Naive thymus-derived CD8-positive, alpha-beta T cell (primary cell): ENCODE measurements at regions not wholly inside any gene's neighbourhood (a gene's known extent, or its start where the extent isn't known, plus 50 kb on each side); places are given as distances from the start of the nearest gene placed in this dataset.

ENCODE experiments used
- ATAC-seq, 2 donors: fragments of 150-1000 bp; cut with Tn5 transposase in 1 of 2; sonication (Bioruptor Pico), chemical (Tn5 transposase) in 1 of 2; 1 replicate in 1 of 2; 2 replicates in 1 of 2; pipeline ENCODE4 v1.10.0; 2021; ENCODE audit warnings: mild to moderate bottlenecking in 2 of 2, moderate library complexity in 2 of 2
- POLR2A ChIA-PET: fragments of 350-600 bp; sonication (Branson Sonifier 250); formaldehyde crosslinking; loops from one replicate; lab custom pipeline; 2021; ENCODE audit warnings: antibody characterized with exemption; lab: Charles Lee
- DNase-seq, 10 donors: peaks; one replicate each; pipeline versions ENCODE4 v3.0.0 to v3.0.0-alpha.2; 2020 to 2022
- H3K27ac Mint-ChIP-seq, 10 donors: one replicate each; pipeline ENCODE4 v1.8.0; 2020 to 2022; ENCODE audit warnings: mild to moderate bottlenecking in 10 of 10, mixed read lengths in 10 of 10, moderate library complexity in 4 of 10, inconsistent platforms in 1 of 10
- H3K27me3 Mint-ChIP-seq, 5 donors: one replicate each; pipeline ENCODE4 v1.8.0; 2021 to 2022; ENCODE audit warnings: mixed read lengths in 5 of 5
- H3K36me3 Mint-ChIP-seq, 3 donors: one replicate each; pipeline ENCODE4 v1.8.0; 2020 to 2022; ENCODE audit warnings: mixed read lengths in 3 of 3, mild to moderate bottlenecking in 2 of 3, inconsistent platforms in 1 of 3
- H3K4me1 Mint-ChIP-seq, 4 donors: one replicate each; pipeline ENCODE4 v1.8.0; 2021 to 2022; ENCODE audit warnings: mixed read lengths in 4 of 4
- H3K4me3 Mint-ChIP-seq, 10 donors: one replicate each; pipeline ENCODE4 v1.8.0; 2020 to 2022; ENCODE audit warnings: mild to moderate bottlenecking in 10 of 10, mixed read lengths in 10 of 10, moderate library complexity in 6 of 10, inconsistent platforms in 1 of 10
- H3K9me3 Mint-ChIP-seq, 9 donors: one replicate each; pipeline ENCODE4 v1.8.0; 2020 to 2022; ENCODE audit warnings: mixed read lengths in 9 of 9, mild to moderate bottlenecking in 3 of 9, inconsistent platforms in 1 of 9, moderate library complexity in 1 of 9

DNA sequence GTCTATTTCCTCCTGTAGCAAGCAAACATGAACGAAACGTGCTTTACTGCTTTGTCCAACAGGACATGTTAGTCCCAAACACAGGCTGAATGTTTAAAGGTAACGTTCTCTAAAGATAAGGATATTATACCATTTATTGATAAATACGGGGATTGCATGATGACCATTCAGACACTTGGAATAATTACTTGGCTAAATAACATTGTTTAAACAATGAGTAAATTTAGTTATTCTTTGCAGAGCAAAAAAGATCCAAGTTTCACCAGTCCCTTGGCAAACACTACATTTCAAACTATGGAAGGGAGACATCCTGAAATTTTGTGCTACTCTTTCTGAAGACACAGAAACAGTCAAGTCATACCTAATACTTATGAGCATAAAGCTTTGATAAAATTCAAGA, 88.0 kb downstream of the ZNF280B start:
- H3K36me3 Mint-ChIP-seq, result no peaks in the 10 kb centered on the region
- no peaks in the 10 kb centered on the region for H3K9me3 Mint-ChIP-seq
- no peak overlapping the region for H3K27ac Mint-ChIP-seq
- DNase-seq (no peak), ATAC-seq (no peak)
- H3K4me3 Mint-ChIP-seq, result no peak overlapping the region
- H3K27me3 Mint-ChIP-seq, result peaks cover 17 to 44% (median 32%) of the 10 kb centered on the region in 5 donors
- POLR2A ChIA-PET, result no interaction called here
- H3K4me1 Mint-ChIP-seq, result peaks cover 2 to 26% (median 4%) of the 10 kb centered on the region in 4 donors

DNA sequence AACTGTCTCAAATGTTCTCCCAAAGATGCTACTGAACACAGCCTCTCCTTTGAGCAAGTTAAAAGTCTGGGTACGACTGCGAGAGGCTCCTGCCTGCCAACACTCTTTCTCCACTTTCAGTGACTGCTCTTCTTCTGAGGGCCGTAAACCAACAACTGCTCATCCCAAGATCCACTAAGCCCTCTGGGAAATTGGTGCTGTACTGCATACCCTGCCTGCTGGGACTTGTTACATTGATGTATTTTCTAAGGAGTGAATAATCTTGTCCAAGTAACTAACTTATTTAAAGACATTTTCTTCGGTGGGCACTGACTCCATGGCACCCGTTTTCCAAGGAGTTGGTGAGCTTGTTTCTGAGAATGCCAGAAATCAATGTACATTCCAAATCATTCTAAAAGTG, 87.2 kb downstream of the ZNF280B start:
- DNase-seq (no peak), ATAC-seq (no peak)
- H3K4me3 Mint-ChIP-seq, result no peak overlapping the region
- peaks cover 17 to 38% (median 30%) of the 10 kb centered on the region in 5 donors for H3K27me3 Mint-ChIP-seq
- H3K36me3 Mint-ChIP-seq, result no peaks in the 10 kb centered on the region
- peaks cover 2 to 28% (median 4%) of the 10 kb centered on the region in 4 donors for H3K4me1 Mint-ChIP-seq
- H3K27ac Mint-ChIP-seq, result no peak overlapping the region
- no peaks in the 10 kb centered on the region for H3K9me3 Mint-ChIP-seq
- POLR2A ChIA-PET, result no interaction called here

DNA sequence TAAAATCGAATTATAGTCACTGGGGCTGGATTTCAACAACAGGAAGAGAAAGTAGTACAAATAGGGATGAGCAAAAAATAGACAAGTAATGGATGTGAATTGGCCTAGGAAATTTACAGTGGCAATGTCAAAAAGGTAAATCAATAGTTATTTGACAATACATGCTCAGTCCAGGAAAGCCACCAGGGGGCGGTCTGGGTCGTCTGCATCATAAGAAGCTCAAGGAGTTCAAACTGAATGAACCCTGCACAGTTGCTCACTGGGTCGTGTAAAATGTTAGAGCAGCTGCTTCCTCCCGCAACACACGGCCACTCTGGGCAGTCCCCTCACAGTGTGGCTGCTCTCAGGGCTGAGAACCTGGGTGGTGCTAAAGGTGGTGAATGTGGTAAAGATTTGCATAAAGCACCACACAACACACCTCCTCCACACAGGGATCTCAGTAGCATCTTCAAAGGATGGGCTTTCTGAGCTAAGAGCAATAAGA, 85.9 kb downstream of the ZNF280B start:
- Mint-ChIP-seq H3K4me1 (peaks cover 2 to 39% (median 4%) of the 10 kb centered on the region in 4 donors), H3K27ac (peak overlapping the region in 1 of 10 donors; percentile 33), H3K27me3 (peaks cover 9 to 25% (median 19%) of the 10 kb centered on the region in 5 donors), H3K36me3 (no peaks in the 10 kb centered on the region), H3K4me3 (peak overlapping the region in 1 of 10 donors; percentile 26), H3K9me3 (no peaks in the 10 kb centered on the region)
- peak; percentile 19 to 80 (median 44) for DNase-seq
- POLR2A ChIA-PET, result no interaction called here
- peak; percentile 81 to 96 for ATAC-seq

DNA sequence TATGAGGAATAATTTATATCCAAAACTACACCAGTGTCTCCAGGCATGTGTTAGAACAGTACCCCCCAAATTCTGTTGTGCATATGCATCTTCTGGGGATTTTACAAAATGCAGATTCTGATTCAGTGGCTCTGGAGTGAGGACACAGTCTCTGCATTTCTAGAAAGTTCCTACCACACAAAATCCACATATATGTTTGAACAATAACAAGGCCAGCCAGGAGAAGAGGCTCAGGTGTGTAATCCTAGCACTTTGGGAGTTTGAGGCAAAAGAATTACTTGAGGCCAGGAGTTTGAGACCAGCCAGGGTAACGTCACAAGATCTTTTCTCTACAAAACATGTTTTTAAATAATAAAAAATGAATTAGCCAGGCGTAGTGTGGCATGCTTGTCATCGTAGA, 84.9 kb downstream of the ZNF280B start:
- ATAC-seq, result no peak
- Mint-ChIP-seq H3K4me3 (no peak overlapping the region), H3K4me1 (peaks cover 2 to 40% (median 4%) of the 10 kb centered on the region in 4 donors), H3K36me3 (no peaks in the 10 kb centered on the region), H3K27me3 (peaks cover 8 to 22% (median 19%) of the 10 kb centered on the region in 5 donors), H3K9me3 (no peaks in the 10 kb centered on the region), H3K27ac (no peak overlapping the region)
- POLR2A ChIA-PET, result no interaction called here
- DNase-seq, result no peak

DNA sequence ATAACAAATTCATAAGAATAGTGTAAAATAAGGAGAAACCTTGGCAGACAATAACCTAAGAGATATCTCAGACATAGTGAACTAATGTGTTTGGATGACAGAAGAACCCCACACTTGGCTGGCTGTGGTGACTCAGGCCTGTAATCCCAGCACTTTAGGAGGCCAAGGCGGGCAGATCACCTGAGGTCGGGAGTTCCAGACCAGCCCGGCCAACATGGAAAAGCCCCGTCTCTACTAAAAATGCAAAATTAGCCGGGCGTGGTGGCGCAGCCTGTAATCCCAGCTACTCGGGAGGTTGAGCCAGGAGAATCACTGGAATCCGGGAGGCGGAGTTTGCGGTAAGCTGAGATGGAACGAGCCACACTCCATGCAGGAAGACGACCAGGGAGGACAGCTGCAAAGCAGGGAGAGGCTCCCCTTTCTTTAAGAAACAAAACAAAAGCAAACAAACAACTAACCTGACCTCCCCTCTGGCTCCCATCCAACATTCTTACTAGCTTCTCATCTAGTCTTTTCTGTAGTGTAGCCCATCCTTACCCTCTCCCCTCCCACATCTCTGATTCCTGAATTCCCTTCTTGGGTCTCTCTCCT, 84.2 kb downstream of the ZNF280B start:
- no peak overlapping the region for H3K27ac Mint-ChIP-seq
- no peaks in the 10 kb centered on the region for H3K9me3 Mint-ChIP-seq
- DNase-seq (no peak), ATAC-seq (no peak)
- no peak overlapping the region for H3K4me3 Mint-ChIP-seq
- peaks cover 2 to 40% (median 4%) of the 10 kb centered on the region in 4 donors for H3K4me1 Mint-ChIP-seq
- H3K36me3 Mint-ChIP-seq, result no peaks in the 10 kb centered on the region
- POLR2A ChIA-PET, result no interaction called here
- H3K27me3 Mint-ChIP-seq, result peaks cover 4 to 21% (median 18%) of the 10 kb centered on the region in 5 donors

DNA sequence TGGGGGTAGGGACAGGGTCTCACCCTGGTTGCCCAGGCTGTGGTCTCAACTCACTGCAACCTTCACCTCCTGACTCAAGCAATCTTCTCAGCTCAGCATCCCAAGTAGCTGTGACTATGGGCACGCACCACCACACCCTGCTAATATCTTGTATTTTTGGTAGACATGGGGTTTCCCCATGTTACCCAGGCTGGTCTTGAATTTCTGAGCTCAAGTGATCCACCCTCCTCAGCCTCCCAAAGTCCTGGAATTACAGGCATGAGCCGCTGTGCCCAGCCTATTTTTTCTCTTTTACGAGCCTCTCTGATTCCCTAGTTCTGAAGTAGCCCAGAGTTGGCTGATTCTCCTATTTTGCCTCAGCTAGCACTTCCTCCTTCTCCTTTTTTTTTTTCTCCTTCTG, 83.6 kb downstream of the ZNF280B start:
- Mint-ChIP-seq H3K27ac (peak overlapping the region in 1 of 10 donors; percentile 10), H3K4me1 (peaks cover 2 to 42% (median 4%) of the 10 kb centered on the region in 4 donors), H3K27me3 (peaks cover 2 to 24% (median 18%) of the 10 kb centered on the region in 5 donors), H3K4me3 (no peak overlapping the region), H3K9me3 (no peaks in the 10 kb centered on the region), H3K36me3 (no peaks in the 10 kb centered on the region)
- no peak for ATAC-seq
- POLR2A ChIA-PET, result no interaction called here
- no peak for DNase-seq

DNA sequence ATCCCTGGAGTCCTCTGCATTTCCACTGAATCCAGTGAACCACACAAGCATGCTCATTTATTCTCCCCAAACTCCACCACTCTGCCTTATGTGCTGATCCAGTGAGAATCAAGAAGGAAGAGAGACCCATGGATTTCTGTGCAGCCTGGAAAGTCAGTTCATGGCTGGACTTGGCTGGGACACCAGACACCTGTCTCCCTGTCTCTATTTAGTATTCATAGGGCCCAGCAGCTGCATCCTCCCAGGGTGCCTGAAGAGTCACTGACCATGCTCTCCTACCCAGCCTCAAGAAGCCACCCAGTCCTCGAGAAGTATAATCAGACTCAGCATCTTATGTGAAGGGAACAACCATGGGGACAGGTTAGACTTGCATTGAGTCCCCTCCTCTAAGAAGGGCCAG, 83.2 kb downstream of the ZNF280B start:
- no peak for ATAC-seq
- no peak for DNase-seq
- peaks cover 2 to 40% (median 4%) of the 10 kb centered on the region in 4 donors for H3K4me1 Mint-ChIP-seq
- no peak overlapping the region for H3K4me3 Mint-ChIP-seq
- POLR2A ChIA-PET, result no interaction called here
- H3K36me3 Mint-ChIP-seq, result no peaks in the 10 kb centered on the region
- peaks cover 2 to 20% (median 17%) of the 10 kb centered on the region in 5 donors for H3K27me3 Mint-ChIP-seq
- no peaks in the 10 kb centered on the region for H3K9me3 Mint-ChIP-seq
- H3K27ac Mint-ChIP-seq, result peak overlapping the region in 2 of 10 donors; percentile 10 to 42

DNA sequence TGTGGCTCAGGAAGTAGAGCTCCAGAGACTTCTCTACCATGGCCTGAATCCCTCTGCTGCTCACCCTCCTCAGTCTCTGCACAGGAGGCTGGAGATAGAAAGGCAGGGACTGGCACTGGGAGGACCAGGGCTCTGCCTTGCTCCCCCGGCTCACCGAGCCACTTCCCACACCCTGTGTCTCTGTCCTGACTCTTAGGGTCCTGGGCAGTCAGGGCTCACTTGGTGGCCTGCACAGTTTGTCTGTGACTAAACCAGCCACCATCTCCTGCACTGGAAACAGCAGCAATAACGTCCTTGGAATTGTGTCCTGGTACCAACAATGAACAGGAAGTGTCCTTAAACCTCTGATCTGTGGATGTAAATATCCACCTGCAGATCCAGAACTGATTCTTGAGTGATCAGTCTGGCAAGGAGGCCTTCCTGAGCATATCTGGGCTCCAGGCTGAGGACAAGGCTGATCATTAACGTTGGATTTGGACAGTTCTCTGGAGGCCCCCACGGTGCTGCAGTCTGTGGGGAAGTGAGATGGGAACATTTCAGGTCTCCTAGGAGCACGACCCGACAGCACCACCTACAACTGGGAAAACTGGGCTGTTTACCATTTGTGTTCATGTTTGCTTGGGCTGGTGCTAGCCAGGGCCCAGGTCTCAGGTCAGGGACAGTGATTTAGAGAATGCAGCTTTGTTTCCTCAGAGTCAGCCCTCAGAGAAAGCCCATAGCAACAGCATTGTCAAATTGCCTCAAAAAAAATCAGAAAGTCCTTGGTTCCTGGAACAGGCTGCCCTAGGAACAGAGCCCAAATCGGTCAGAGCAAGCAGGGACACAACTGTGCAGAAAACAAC, 82.5 kb downstream of the ZNF280B start:
- Mint-ChIP-seq H3K36me3 (no peaks in the 10 kb centered on the region), H3K27ac (no peak overlapping the region), H3K4me3 (no peak overlapping the region), H3K27me3 (peaks cover 2 to 22% (median 19%) of the 10 kb centered on the region in 5 donors), H3K4me1 (peaks cover 2 to 42% (median 4%) of the 10 kb centered on the region in 4 donors), H3K9me3 (no peaks in the 10 kb centered on the region)
- POLR2A ChIA-PET, result no interaction called here
- no peak for DNase-seq
- ATAC-seq, result no peak

DNA sequence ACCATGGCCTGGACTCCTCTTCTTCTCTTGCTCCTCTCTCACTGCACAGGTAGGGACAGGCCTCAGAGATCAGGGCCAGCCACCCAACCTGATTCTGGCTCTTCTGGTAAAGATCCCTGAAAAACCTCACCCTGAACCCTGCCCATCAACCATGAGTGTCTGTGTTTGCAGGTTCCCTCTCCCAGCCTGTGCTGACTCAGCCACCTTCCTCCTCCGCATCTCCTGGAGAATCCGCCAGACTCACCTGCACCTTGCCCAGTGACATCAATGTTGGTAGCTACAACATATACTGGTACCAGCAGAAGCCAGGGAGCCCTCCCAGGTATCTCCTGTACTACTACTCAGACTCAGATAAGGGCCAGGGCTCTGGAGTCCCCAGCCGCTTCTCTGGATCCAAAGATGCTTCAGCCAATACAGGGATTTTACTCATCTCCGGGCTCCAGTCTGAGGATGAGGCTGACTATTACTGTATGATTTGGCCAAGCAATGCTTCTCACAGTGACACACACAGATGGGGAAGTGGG, 80.9 kb downstream of the ZNF280B start:
- Mint-ChIP-seq H3K4me1 (peaks cover 3 to 47% (median 4%) of the 10 kb centered on the region in 4 donors), H3K9me3 (no peaks in the 10 kb centered on the region), H3K27me3 (peaks cover 0 to 27% (median 17%) of the 10 kb centered on the region in 5 donors), H3K36me3 (no peaks in the 10 kb centered on the region), H3K27ac (peak overlapping the region in 1 of 10 donors; percentile 61), H3K4me3 (no peak overlapping the region)
- no peak for DNase-seq
- POLR2A ChIA-PET, result no interaction called here
- ATAC-seq, result no peak

DNA sequence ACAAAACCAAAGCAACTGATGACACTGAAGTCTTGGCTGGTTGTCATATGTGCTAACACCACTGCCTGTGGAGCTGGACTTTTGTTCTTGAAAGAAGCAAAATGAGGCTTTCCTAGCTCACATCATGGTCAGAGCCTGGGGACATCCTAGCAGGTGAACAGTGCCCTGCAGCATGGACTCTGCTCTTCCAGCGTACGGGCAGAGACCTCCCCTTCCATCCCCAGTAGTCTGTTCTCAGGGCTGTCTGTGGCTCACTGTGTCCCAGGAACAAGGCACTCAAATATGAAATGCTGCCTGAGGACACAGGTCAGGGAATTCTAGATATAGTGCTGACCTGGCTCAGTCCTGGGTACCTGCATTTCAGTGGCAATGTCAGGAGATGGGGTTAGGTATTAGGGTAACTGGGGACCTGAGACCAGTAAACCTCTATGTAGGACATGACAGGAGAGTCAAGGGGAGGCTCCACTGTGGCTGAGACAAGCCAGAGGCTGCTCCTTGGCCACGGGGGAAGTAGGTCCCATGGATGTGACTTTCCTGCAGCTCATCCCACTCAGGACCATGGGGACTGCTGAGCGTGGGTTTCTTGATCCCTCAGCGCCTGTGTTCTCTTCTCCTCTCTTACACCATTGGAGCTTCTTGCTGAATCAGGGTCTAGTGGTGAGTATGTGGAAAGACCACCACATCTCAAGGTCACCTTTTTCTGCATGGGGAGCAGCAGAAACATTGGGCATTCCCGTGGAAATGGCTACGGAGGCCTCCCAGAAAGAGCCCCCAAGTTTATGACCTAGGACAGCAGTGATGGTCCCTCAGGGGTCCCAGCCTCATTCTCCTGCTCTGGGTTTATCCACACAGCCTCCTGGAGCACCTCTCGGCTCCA, 80.1 kb downstream of the ZNF280B start:
- no peaks in the 10 kb centered on the region for H3K9me3 Mint-ChIP-seq
- no peak overlapping the region for H3K4me3 Mint-ChIP-seq
- ATAC-seq (no peak), DNase-seq (no peak)
- H3K27me3 Mint-ChIP-seq, result peaks cover 0 to 27% (median 17%) of the 10 kb centered on the region in 5 donors
- no peaks in the 10 kb centered on the region for H3K36me3 Mint-ChIP-seq
- POLR2A ChIA-PET, result no interaction called here
- no peak overlapping the region for H3K27ac Mint-ChIP-seq
- H3K4me1 Mint-ChIP-seq, result peaks cover 0 to 43% (median under 1%) of the 10 kb centered on the region in 4 donors

DNA sequence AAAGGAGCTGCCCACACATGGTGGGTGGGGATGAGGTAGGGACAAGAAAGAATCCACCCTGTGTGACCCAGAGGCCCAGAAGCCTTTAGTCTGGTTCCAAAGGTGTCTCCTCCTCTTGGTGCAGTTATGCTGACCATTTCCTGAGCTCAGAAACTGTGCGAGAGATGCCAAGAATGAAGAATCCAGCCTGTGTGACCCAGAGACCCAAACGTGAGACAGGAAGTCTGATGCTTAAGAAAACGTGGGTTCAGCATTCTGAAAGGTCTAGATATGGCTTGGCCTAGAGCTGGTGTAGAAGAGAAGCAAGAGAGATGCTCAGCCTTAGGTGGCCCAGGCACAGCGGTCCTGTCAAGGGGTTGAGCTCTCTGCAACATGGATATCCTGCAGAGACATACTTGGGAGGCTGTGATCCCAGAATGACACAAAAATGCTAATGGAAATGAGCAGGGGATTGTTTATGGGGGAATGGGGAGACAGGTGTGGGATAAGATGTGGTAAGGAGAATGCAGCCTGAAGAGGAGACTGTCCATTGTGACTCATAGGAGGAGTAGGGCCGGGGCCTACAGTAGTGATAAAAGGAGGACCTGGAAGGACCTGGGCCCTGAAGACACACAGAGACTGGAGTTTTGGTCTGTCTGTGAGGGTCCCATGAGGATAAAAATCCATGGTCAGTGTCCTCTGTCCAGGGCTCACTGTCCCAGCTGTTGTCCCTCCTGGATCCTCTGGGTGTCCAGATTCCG, 79.0 kb downstream of the ZNF280B start:
- H3K9me3 Mint-ChIP-seq, result no peaks in the 10 kb centered on the region
- ATAC-seq (no peak), DNase-seq (no peak)
- H3K4me1 Mint-ChIP-seq, result peaks cover 0 to 35% (median under 1%) of the 10 kb centered on the region in 4 donors
- no peaks in the 10 kb centered on the region for H3K36me3 Mint-ChIP-seq
- peaks cover 2 to 27% (median 13%) of the 10 kb centered on the region in 5 donors for H3K27me3 Mint-ChIP-seq
- no peak overlapping the region for H3K27ac Mint-ChIP-seq
- POLR2A ChIA-PET, result no interaction called here
- no peak overlapping the region for H3K4me3 Mint-ChIP-seq
